ENCODE measurements at regions not wholly inside any gene's neighbourhood (a gene's known extent, or its start where the extent isn't known, plus 50 kb on each side); places are given as distances from the start of the nearest gene placed in this dataset.

DNA sequence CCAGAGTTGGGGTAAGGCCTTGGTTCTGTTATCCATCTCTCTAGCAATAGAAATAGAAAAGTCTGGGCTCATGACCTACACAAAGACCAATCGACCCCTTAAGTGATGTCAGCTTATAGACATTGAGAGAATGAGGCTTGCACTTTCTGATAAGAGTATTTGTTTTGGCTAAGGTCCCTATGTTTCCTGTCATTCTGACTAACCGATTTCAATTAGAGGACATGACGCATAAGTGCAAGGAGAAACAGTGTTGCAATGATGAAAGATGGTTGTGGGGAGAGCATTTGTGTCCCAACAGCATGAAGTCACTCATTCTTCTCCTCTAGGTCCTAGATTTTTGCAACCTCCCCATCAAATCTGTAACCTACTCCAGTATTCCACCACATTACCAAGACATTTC, 255.1 kb downstream of the MAT2B start:
- no peak overlapping the region for H3K27ac ChIP-seq (ENCODE audit: low read depth, low read length)

GRCh38 chr5:163766936-163767670, 261.7 kb downstream of the MAT2B start:
- Histone ChIP-seq H3K27ac (ENCODE audit: low read depth, low read length) (no peak overlapping the region), H3K27me3 (ENCODE audit: control insufficient read depth in 5 of 5, insufficient read depth in 4 of 5, low read length in 5 of 5) (no peaks in the 10 kb centered on the region), H3K9ac (ENCODE audit: low read length in 5 of 5) (no peak overlapping the region), H3K36me3 (ENCODE audit: control insufficient read depth in 5 of 5, insufficient read depth in 5 of 5, low read length in 5 of 5) (no peaks in the 10 kb centered on the region), H3K9me3 (ENCODE audit: control insufficient read depth in 5 of 5, low read length in 5 of 5) (no peaks in the 10 kb centered on the region), H3K4me1 (ENCODE audit: control insufficient read depth in 5 of 5, insufficient read depth in 5 of 5, low read length in 5 of 5) (no peaks in the 10 kb centered on the region), H3K4me3 (ENCODE audit: low read depth in 1 of 5, low read length in 5 of 5) (no peak overlapping the region)

More for the DNA sequence above, 255.1 kb downstream of the MAT2B start:
- no peaks in the 10 kb centered on the region for H3K36me3 ChIP-seq (ENCODE audit: control insufficient read depth in 5 of 5, insufficient read depth in 5 of 5, low read length in 5 of 5)
- no peak overlapping the region for H3K9ac ChIP-seq (ENCODE audit: low read length in 5 of 5)
- no peaks in the 10 kb centered on the region for H3K4me1 ChIP-seq (ENCODE audit: control insufficient read depth in 5 of 5, insufficient read depth in 5 of 5, low read length in 5 of 5)
- no peak overlapping the region for H3K4me3 ChIP-seq (ENCODE audit: low read depth in 1 of 5, low read length in 5 of 5)
- H3K9me3 ChIP-seq (ENCODE audit: control insufficient read depth in 5 of 5, low read length in 5 of 5): no peaks in the 10 kb centered on the region
- no peaks in the 10 kb centered on the region for H3K27me3 ChIP-seq (ENCODE audit: control insufficient read depth in 5 of 5, insufficient read depth in 4 of 5, low read length in 5 of 5)

DNA sequence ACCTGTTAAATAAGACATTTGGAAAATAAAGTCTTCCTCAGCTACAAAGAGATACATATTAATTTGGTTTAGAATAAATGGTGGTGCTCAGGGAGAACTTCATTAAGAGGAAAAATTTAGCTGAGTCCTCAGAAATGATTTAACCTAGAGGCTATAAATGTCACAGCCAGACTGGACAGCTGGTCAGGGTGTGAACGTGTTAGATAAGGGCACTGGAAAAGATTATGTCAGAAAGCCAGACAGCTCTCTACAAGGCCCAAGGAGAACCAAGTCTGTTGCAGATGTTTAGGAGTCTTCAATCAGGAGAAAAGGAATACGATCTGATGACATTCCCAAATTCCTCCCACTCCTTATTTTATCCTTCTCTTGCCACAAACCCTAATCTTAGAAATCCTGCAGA, 265.2 kb downstream of the MAT2B start:
- Histone ChIP-seq H3K27ac (ENCODE audit: low read depth, low read length) (no peak overlapping the region), H3K36me3 (ENCODE audit: control insufficient read depth in 5 of 5, insufficient read depth in 5 of 5, low read length in 5 of 5) (no peaks in the 10 kb centered on the region), H3K9me3 (ENCODE audit: control insufficient read depth in 5 of 5, low read length in 5 of 5) (no peaks in the 10 kb centered on the region), H3K9ac (ENCODE audit: low read length in 5 of 5) (no peak overlapping the region), H3K4me1 (ENCODE audit: control insufficient read depth in 5 of 5, insufficient read depth in 5 of 5, low read length in 5 of 5) (no peaks in the 10 kb centered on the region), H3K4me3 (ENCODE audit: low read depth in 1 of 5, low read length in 5 of 5) (no peak overlapping the region), H3K27me3 (ENCODE audit: control insufficient read depth in 5 of 5, insufficient read depth in 4 of 5, low read length in 5 of 5) (no peaks in the 10 kb centered on the region)

GRCh38 chr5:163772241-163772640, 266.8 kb downstream of the MAT2B start:
- H3K4me3 ChIP-seq (ENCODE audit: low read depth in 1 of 5, low read length in 5 of 5): no peak overlapping the region
- no peak overlapping the region for H3K9ac ChIP-seq (ENCODE audit: low read length in 5 of 5)
- no peaks in the 10 kb centered on the region for H3K36me3 ChIP-seq (ENCODE audit: control insufficient read depth in 5 of 5, insufficient read depth in 5 of 5, low read length in 5 of 5)
- no peaks in the 10 kb centered on the region for H3K9me3 ChIP-seq (ENCODE audit: control insufficient read depth in 5 of 5, low read length in 5 of 5)
- no peaks in the 10 kb centered on the region for H3K27me3 ChIP-seq (ENCODE audit: control insufficient read depth in 5 of 5, insufficient read depth in 4 of 5, low read length in 5 of 5)
- H3K27ac ChIP-seq (ENCODE audit: low read depth, low read length): no peak overlapping the region
- no peaks in the 10 kb centered on the region for H3K4me1 ChIP-seq (ENCODE audit: control insufficient read depth in 5 of 5, insufficient read depth in 5 of 5, low read length in 5 of 5)

DNA sequence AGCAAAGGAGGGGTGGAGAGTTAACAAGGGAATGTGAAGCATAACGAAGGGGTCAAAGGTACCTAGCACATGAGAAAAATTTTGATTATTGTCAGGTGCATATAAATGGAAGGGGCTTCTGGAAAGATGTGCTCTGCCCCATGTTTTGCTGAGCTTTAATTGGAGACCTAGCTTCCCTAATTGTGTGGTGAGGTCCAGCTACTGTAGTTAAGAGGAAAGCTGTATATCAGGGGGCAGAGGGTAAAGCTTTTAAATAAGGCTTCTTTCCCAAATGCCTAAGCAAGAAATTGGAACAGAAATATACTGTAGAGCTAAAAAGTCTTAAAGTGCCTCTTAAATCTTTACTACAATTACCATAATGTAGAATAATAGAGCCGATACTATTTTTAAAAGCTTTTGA, 267.2 kb downstream of the MAT2B start:
- no peaks in the 10 kb centered on the region for H3K36me3 ChIP-seq (ENCODE audit: control insufficient read depth in 5 of 5, insufficient read depth in 5 of 5, low read length in 5 of 5)

GRCh38 chr5:163773226-163773625, 267.8 kb downstream of the MAT2B start:
- no peak overlapping the region for H3K9ac ChIP-seq (ENCODE audit: low read length in 5 of 5)
- no peaks in the 10 kb centered on the region for H3K36me3 ChIP-seq (ENCODE audit: control insufficient read depth in 5 of 5, insufficient read depth in 5 of 5, low read length in 5 of 5)
- H3K4me3 ChIP-seq (ENCODE audit: low read depth in 1 of 5, low read length in 5 of 5): no peak overlapping the region
- H3K27me3 ChIP-seq (ENCODE audit: control insufficient read depth in 5 of 5, insufficient read depth in 4 of 5, low read length in 5 of 5): no peaks in the 10 kb centered on the region
- no peak overlapping the region for H3K27ac ChIP-seq (ENCODE audit: low read depth, low read length)
- H3K4me1 ChIP-seq (ENCODE audit: control insufficient read depth in 5 of 5, insufficient read depth in 5 of 5, low read length in 5 of 5): no peaks in the 10 kb centered on the region
- H3K9me3 ChIP-seq (ENCODE audit: control insufficient read depth in 5 of 5, low read length in 5 of 5): no peaks in the 10 kb centered on the region

More for the DNA sequence above, 267.2 kb downstream of the MAT2B start:
- Histone ChIP-seq H3K4me1 (ENCODE audit: control insufficient read depth in 5 of 5, insufficient read depth in 5 of 5, low read length in 5 of 5) (no peaks in the 10 kb centered on the region), H3K27ac (ENCODE audit: low read depth, low read length) (no peak overlapping the region), H3K4me3 (ENCODE audit: low read depth in 1 of 5, low read length in 5 of 5) (no peak overlapping the region), H3K9ac (ENCODE audit: low read length in 5 of 5) (no peak overlapping the region), H3K9me3 (ENCODE audit: control insufficient read depth in 5 of 5, low read length in 5 of 5) (no peaks in the 10 kb centered on the region), H3K27me3 (ENCODE audit: control insufficient read depth in 5 of 5, insufficient read depth in 4 of 5, low read length in 5 of 5) (no peaks in the 10 kb centered on the region)

DNA sequence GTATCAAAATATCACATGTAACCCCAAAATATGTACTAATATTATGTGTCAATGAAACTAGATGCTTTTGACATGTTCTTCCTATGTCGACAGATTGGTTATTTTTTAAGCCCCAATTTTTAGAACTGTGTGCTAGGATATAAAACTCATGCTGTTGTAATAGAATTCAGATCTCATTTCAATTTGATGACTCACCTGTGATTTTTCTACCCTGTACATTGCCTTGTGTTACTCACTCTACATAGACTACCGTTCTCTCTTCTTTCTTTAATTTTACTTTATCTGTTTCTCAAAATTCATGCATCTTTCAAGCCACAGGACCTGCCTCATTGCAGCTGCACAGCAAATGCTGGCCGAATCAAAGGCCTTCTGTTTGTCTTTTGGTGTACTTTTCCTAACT, 284.5 kb downstream of the MAT2B start:
- H3K36me3 ChIP-seq (ENCODE audit: control insufficient read depth in 5 of 5, insufficient read depth in 5 of 5, low read length in 5 of 5): no peaks in the 10 kb centered on the region
- H3K4me1 ChIP-seq (ENCODE audit: control insufficient read depth in 5 of 5, insufficient read depth in 5 of 5, low read length in 5 of 5): no peaks in the 10 kb centered on the region
- H3K9me3 ChIP-seq (ENCODE audit: control insufficient read depth in 5 of 5, low read length in 5 of 5): peaks cover 0 to 7% (median 0%) of the 10 kb centered on the region in 5 donors
- no peak overlapping the region for H3K9ac ChIP-seq (ENCODE audit: low read length in 5 of 5)
- no peak overlapping the region for H3K27ac ChIP-seq (ENCODE audit: low read depth, low read length)
- H3K27me3 ChIP-seq (ENCODE audit: control insufficient read depth in 5 of 5, insufficient read depth in 4 of 5, low read length in 5 of 5): no peaks in the 10 kb centered on the region
- H3K4me3 ChIP-seq (ENCODE audit: low read depth in 1 of 5, low read length in 5 of 5): no peak overlapping the region

GRCh38 chr5:163790497-163790896, 285.1 kb downstream of the MAT2B start:
- H3K9ac ChIP-seq (ENCODE audit: low read length in 5 of 5): no peak overlapping the region
- no peaks in the 10 kb centered on the region for H3K27me3 ChIP-seq (ENCODE audit: control insufficient read depth in 5 of 5, insufficient read depth in 4 of 5, low read length in 5 of 5)
- no peaks in the 10 kb centered on the region for H3K36me3 ChIP-seq (ENCODE audit: control insufficient read depth in 5 of 5, insufficient read depth in 5 of 5, low read length in 5 of 5)
- no peaks in the 10 kb centered on the region for H3K4me1 ChIP-seq (ENCODE audit: control insufficient read depth in 5 of 5, insufficient read depth in 5 of 5, low read length in 5 of 5)
- H3K27ac ChIP-seq (ENCODE audit: low read depth, low read length): no peak overlapping the region
- H3K9me3 ChIP-seq (ENCODE audit: control insufficient read depth in 5 of 5, low read length in 5 of 5): peaks cover 0 to 4% (median 0%) of the 10 kb centered on the region in 5 donors
- H3K4me3 ChIP-seq (ENCODE audit: low read depth in 1 of 5, low read length in 5 of 5): no peak overlapping the region

DNA sequence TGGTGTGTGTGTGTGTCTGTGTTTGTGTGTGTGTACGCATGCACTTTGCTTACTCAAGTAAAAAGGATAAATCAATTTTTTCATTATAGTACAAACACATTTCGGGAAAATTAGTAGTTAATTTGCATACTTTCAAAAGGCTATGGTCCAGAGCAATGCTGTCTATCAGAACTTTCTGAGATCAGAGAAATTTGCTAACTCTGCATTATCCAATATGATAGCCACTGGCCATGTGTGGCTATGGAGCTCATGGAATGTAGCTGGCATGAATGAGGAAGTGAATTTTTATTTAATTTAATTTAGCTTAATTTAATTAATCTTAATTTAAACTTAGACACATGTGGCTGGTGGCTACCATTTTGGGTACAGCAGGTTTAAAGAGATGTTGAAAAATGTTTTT, 289.6 kb downstream of the MAT2B start:
- Histone ChIP-seq H3K9ac (ENCODE audit: low read length in 5 of 5) (no peak overlapping the region), H3K36me3 (ENCODE audit: control insufficient read depth in 5 of 5, insufficient read depth in 5 of 5, low read length in 5 of 5) (no peaks in the 10 kb centered on the region), H3K4me3 (ENCODE audit: low read depth in 1 of 5, low read length in 5 of 5) (no peak overlapping the region), H3K27ac (ENCODE audit: low read depth, low read length) (no peak overlapping the region), H3K9me3 (ENCODE audit: control insufficient read depth in 5 of 5, low read length in 5 of 5) (peaks cover 0 to 3% (median 0%) of the 10 kb centered on the region in 5 donors), H3K4me1 (ENCODE audit: control insufficient read depth in 5 of 5, insufficient read depth in 5 of 5, low read length in 5 of 5) (no peaks in the 10 kb centered on the region), H3K27me3 (ENCODE audit: control insufficient read depth in 5 of 5, insufficient read depth in 4 of 5, low read length in 5 of 5) (no peaks in the 10 kb centered on the region)

DNA sequence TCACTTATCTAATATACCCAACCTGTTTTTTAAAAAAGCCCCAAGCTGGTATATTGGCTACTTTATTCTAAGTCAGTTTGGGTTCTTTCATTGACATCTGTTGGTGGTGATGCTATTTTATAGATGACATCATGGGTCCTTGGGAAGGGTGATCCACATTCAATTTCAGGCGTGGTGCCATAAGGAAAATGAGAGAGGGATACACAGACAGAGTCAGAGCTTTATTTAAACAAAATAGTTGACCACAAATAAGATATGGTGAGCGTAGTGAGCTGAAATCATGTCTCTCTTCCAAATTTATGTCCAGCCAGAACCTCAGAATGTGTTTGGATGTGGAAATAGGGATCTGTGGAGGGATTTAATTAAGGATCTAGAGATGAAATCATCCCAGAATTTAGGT, 302.4 kb downstream of the MAT2B start:
- H3K9me3 ChIP-seq (ENCODE audit: control insufficient read depth in 5 of 5, low read length in 5 of 5): no peaks in the 10 kb centered on the region

More for the DNA sequence above, 302.4 kb downstream of the MAT2B start:
- Histone ChIP-seq H3K27ac (ENCODE audit: low read depth, low read length) (no peak overlapping the region), H3K9ac (ENCODE audit: low read length in 5 of 5) (no peak overlapping the region), H3K27me3 (ENCODE audit: control insufficient read depth in 5 of 5, insufficient read depth in 4 of 5, low read length in 5 of 5) (no peaks in the 10 kb centered on the region), H3K36me3 (ENCODE audit: control insufficient read depth in 5 of 5, insufficient read depth in 5 of 5, low read length in 5 of 5) (no peaks in the 10 kb centered on the region), H3K4me1 (ENCODE audit: control insufficient read depth in 5 of 5, insufficient read depth in 5 of 5, low read length in 5 of 5) (no peaks in the 10 kb centered on the region), H3K4me3 (ENCODE audit: low read depth in 1 of 5, low read length in 5 of 5) (no peak overlapping the region)

Data from subcutaneous abdominal adipose tissue (tissue), 5 donors.